ENCODE measurements at regions not wholly inside any gene's neighbourhood (a gene's known extent, or its start where the extent isn't known, plus 50 kb on each side); places are given as distances from the start of the nearest gene placed in this dataset.

- intact Hi-C loops (cut with micrococcal nuclease): loop anchor here (1.0 kb wide), 1 partner anchor 194 kb away; no protein-coding TSS in a partner anchor
- Mint-ChIP-seq H3K27ac (no peak overlapping the region), H3K4me3 (no peak overlapping the region), H3K9me3 (no peaks in the 10 kb centered on the region), H3K36me3 (ENCODE audit: low read depth) (no peaks in the 10 kb centered on the region), H3K4me1 (ENCODE audit: low read depth) (peaks cover 5% of the 10 kb centered on the region), H3K27me3 (no peaks in the 10 kb centered on the region)
Measured at GRCh38 chr15:92521624-92522008, 127.9 kb downstream of the ST8SIA2 start.

- Mint-ChIP-seq H3K4me3 (no peak overlapping the region), H3K4me1 (ENCODE audit: low read depth) (peaks cover 5% of the 10 kb centered on the region), H3K36me3 (ENCODE audit: low read depth) (no peaks in the 10 kb centered on the region), H3K27ac (no peak overlapping the region), H3K9me3 (no peaks in the 10 kb centered on the region), H3K27me3 (no peaks in the 10 kb centered on the region)
- intact Hi-C loops (cut with micrococcal nuclease): loop anchor here (1.0 kb wide), 1 partner anchor 194 kb away; no protein-coding TSS in a partner anchor
Measured at GRCh38 chr15:92520914-92521623, 127.4 kb downstream of the ST8SIA2 start.

GRCh38 chr15:92519709-92520108, 126.0 kb downstream of the ST8SIA2 start:
- intact Hi-C loops (cut with micrococcal nuclease): no loop called here
- Mint-ChIP-seq H3K27me3 (no peaks in the 10 kb centered on the region), H3K36me3 (ENCODE audit: low read depth) (no peaks in the 10 kb centered on the region), H3K27ac (no peak overlapping the region), H3K4me1 (ENCODE audit: low read depth) (peaks cover 5% of the 10 kb centered on the region), H3K4me3 (no peak overlapping the region), H3K9me3 (no peaks in the 10 kb centered on the region)
